ENCODE measurements at regions not wholly inside any gene's neighbourhood (a gene's known extent, or its start where the extent isn't known, plus 50 kb on each side); places are given as distances from the start of the nearest gene placed in this dataset.

DNA sequence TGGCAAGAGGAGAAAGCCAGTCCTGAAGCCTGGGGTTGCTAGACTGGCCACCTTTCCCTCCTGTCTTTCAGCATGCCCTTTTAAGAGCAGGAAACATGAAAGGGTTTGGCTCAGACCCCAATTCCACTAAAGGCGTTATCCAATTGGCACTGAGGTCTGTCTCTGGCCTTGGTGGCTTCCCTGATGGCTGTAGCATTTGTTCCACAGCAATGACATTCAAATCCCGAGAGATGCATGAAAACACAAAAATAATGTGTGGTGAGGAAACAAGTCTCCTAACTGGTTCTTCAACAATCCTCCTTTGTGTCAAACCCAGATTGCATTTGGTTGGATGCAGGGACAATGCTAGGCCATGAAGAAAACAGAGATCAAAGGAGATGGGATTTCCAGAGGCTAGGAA is 56.5 kb upstream of the ADTRP start:
- intact Hi-C loops (cut with DNase I): no loop called here
- Histone ChIP-seq H3K4me1 (peaks cover 0 to 14% (median 8%) of the 10 kb centered on the region in 9 donors), H3K4me3 (no peak overlapping the region), H3K9me3 (peaks cover 0 to 10% (median 0%) of the 10 kb centered on the region in 11 donors), H3K27ac (no peak overlapping the region), H3K36me3 (no peaks in the 10 kb centered on the region), H3K27me3 (no peaks in the 10 kb centered on the region)
- ATAC-seq (peak in 7 of 8 donors; percentile 78 to 97 (median 86)), DNase-seq (peak in 1 of 2 donors; percentile 45)
- WGBS, 2 donors: 25 to 29% methylated on average over 2 of the region's 2 CpGs
- TF ChIP-seq, protein P1, sequence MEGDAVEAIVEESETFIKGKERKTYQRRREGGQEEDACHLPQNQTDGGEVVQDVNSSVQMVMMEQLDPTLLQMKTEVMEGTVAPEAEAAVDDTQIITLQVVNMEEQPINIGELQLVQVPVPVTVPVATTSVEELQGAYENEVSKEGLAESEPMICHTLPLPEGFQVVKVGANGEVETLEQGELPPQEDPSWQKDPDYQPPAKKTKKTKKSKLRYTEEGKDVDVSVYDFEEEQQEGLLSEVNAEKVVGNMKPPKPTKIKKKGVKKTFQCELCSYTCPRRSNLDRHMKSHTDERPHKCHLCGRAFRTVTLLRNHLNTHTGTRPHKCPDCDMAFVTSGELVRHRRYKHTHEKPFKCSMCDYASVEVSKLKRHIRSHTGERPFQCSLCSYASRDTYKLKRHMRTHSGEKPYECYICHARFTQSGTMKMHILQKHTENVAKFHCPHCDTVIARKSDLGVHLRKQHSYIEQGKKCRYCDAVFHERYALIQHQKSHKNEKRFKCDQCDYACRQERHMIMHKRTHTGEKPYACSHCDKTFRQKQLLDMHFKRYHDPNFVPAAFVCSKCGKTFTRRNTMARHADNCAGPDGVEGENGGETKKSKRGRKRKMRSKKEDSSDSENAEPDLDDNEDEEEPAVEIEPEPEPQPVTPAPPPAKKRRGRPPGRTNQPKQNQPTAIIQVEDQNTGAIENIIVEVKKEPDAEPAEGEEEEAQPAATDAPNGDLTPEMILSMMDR (IDR thresholded peaks at IDR 0.05): no peak

DNA sequence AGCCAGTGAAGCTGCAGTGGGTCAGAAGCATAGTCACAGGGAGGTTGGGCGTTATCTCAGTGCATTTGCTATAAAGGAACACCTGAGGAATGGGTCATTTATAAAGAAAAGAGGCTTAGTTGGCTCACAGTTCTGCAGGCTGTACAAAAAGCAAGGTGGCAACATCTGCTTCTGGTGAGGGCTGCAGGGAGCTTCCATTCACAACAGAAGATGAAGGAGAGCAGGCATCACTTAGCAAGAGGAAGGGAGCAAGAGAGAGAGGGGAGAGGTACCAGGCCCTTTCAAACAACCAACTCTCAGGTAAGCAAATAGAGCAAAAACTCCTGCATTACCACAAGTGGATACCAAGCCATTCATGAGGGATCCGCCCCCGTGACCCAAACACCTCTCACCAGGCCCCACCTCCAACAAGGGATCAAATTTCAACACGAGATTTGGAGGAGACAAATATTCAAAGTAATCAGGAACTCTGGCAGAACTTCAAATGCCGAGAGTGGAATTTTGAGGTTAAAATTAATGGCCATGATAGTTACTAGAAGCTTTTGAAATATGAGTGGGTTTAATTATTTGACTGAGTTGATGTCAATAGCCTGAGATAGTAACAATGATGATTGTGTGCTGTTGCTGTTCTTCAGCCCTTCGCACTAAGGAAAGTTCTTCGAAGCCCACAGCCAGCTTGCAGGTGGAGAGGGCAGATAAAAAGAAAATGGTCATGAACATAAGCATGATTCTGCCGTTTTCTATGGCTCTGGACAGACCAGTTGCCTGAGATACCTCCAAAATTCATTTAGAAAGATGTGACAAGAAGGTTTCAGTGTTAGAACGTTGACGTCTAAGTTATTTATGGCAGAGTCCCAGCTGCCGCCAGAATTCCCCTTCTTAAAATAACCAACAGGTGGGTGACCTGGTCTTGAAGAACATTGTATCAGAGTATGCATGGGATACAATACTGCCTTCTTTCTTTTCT is 55.3 kb upstream of the ADTRP start:
- no peak overlapping the region for H3K4me3 ChIP-seq
- ATAC-seq: peak in 1 of 8 donors; percentile 75
- WGBS, 2 donors: 39 to 57% methylated on average over 11 of the region's 11 CpGs

DNA sequence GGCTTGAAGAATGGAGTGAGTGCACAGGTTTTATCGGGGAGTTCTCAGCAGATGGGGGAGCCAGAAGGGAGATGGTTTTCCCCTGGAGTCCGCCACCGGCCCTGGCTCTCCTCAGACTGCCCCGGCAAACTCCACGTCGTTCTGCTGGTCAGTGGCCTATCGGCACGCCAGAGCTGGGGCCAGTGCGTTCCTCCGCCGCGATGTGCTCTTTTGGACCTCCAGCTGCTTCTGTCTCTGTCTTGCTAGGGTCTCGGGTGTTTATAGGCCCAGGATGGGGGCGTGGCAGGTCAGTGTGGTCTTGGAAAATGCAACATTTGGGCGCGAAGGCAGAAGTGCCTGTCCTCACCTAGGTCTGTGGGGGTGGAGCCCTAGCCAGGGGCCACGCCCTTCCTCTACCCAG is 53.0 kb upstream of the ADTRP start:
- Histone ChIP-seq H3K36me3 (no peaks in the 10 kb centered on the region), H3K27me3 (no peaks in the 10 kb centered on the region), H3K4me3 (no peak overlapping the region), H3K27ac (no peak overlapping the region), H3K9me3 (no peaks in the 10 kb centered on the region), H3K4me1 (peaks cover 0 to 14% (median 8%) of the 10 kb centered on the region in 9 donors)
- WGBS, 2 donors: 94 to 96% methylated on average over 16 to 17 of the region's 17 CpGs
- ATAC-seq (no peak), DNase-seq (no peak)
- intact Hi-C loops (cut with DNase I): no loop called here
- TF ChIP-seq, protein P1 (IDR thresholded peaks at IDR 0.05): no peak

More for the DNA sequence above, 55.3 kb upstream of the ADTRP start:
- no peaks in the 10 kb centered on the region for H3K27me3 ChIP-seq
- no peak for DNase-seq
- no peak overlapping the region for H3K27ac ChIP-seq
- H3K4me1 ChIP-seq: peaks cover 0 to 14% (median 8%) of the 10 kb centered on the region in 9 donors
- peaks cover 0 to 6% (median 0%) of the 10 kb centered on the region in 11 donors for H3K9me3 ChIP-seq
- TF ChIP-seq, protein P1 (IDR thresholded peaks at IDR 0.05): no peak
- intact Hi-C loops (cut with DNase I): no loop called here
- H3K36me3 ChIP-seq: no peaks in the 10 kb centered on the region

DNA sequence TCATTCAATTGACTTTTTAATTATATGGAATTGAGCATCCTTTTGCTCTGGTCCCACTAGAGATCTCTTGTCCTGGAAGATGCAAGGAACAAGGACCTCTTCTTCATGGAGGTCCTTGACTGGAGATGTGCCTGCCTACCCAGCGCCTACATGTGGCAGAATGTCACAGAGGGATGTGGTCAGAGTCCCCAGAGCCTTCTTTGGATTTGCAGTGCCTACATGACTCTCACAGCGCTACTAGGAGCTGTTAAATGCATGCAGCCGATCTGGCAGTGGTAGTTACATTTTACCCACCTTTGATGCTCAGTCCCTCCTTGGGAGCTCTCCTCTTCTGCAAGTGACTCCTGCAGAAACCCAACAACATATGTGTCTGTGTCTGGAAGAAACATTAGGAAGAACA is 51.9 kb upstream of the ADTRP start:
- DNase-seq: no peak
- H3K27me3 ChIP-seq: no peaks in the 10 kb centered on the region
- intact Hi-C loops (cut with DNase I): no loop called here
- H3K36me3 ChIP-seq: no peaks in the 10 kb centered on the region
- H3K4me3 ChIP-seq: no peak overlapping the region
- 90 to 95% methylated on average over 3 of the region's 3 CpGs for WGBS, 2 donors
- no peak for ATAC-seq
- H3K9me3 ChIP-seq: no peaks in the 10 kb centered on the region
- peaks cover 0 to 14% (median 8%) of the 10 kb centered on the region in 9 donors for H3K4me1 ChIP-seq
- TF ChIP-seq, protein P1 (IDR thresholded peaks at IDR 0.05): no peak
- no peak overlapping the region for H3K27ac ChIP-seq

Measured in heart right ventricle (tissue), 16 donors.